ENCODE measurements at regions not wholly inside any gene's neighbourhood (a gene's known extent, or its start where the extent isn't known, plus 50 kb on each side); places are given as distances from the start of the nearest gene placed in this dataset.

GRCh38 chr6:165782812-165783211, 119.8 kb upstream of the PDE10A start:
- no peak overlapping the region for H3K4me3 ChIP-seq (ENCODE audit: low read length)
- Mint-ChIP-seq H3K27me3 (peaks cover 2 to 50% (median 37%) of the 10 kb centered on the region in 5 donors), H3K9me3 (peaks cover 0 to 9% (median 0%) of the 10 kb centered on the region in 11 donors), H3K27ac (no peak overlapping the region), H3K4me1 (no peaks in the 10 kb centered on the region), H3K4me3 (no peak overlapping the region), H3K36me3 (peaks cover 0 to 4% (median 0%) of the 10 kb centered on the region in 5 donors)
- no peak for ATAC-seq
- ChIA-PET CTCF (no interaction called here), POLR2A (no interaction called here)
- no peaks in the 10 kb centered on the region for H3K9me3 ChIP-seq (ENCODE audit: control insufficient read depth in 2 of 3, low read length in 3 of 3)
- intact Hi-C loops (cut with micrococcal nuclease), result no loop called here
- no peak overlapping the region for H3K27ac ChIP-seq (ENCODE audit: low read depth, low read length)
- no peaks in the 10 kb centered on the region for H3K27me3 ChIP-seq (ENCODE audit: control insufficient read depth in 2 of 2, insufficient read depth in 2 of 2, low read length in 2 of 2)
- no peaks in the 10 kb centered on the region for H3K4me1 ChIP-seq (ENCODE audit: control insufficient read depth in 2 of 2, insufficient read depth in 2 of 2, low read length in 2 of 2)
- DNase-seq, result no peak
- H3K36me3 ChIP-seq (ENCODE audit: control insufficient read depth in 2 of 3, insufficient read depth in 3 of 3, low read length in 3 of 3), result no peaks in the 10 kb centered on the region

DNA sequence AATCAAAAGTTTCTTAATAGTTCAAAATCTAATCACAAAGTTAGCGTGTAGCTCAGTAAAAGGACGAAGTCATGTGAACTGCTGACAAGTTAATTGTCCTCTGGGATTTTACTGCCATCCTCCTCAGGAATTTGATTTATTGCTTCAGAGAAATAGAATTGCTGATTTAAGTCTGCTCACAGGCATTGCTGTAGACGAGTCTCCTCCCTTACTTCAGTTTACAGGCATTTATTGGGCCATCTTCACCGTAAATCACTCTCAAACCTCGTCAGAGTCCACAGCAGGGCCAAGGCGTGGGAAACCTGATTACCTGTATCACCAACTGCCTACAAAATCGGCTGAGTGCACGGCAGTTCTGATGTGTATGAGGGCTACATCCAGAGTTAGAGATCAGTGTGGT, 119.1 kb upstream of the PDE10A start:
- no peaks in the 10 kb centered on the region for H3K27me3 ChIP-seq (ENCODE audit: control insufficient read depth in 2 of 2, insufficient read depth in 2 of 2, low read length in 2 of 2)
- no peaks in the 10 kb centered on the region for H3K9me3 ChIP-seq (ENCODE audit: control insufficient read depth in 2 of 3, low read length in 3 of 3)
- H3K4me3 ChIP-seq (ENCODE audit: low read length), result no peak overlapping the region
- DNase-seq, result no peak
- no peaks in the 10 kb centered on the region for H3K4me1 ChIP-seq (ENCODE audit: control insufficient read depth in 2 of 2, insufficient read depth in 2 of 2, low read length in 2 of 2)
- Mint-ChIP-seq H3K27me3 (peaks cover 2 to 52% (median 36%) of the 10 kb centered on the region in 5 donors), H3K27ac (no peak overlapping the region), H3K4me1 (no peaks in the 10 kb centered on the region), H3K4me3 (no peak overlapping the region), H3K36me3 (peaks cover 0 to 4% (median 0%) of the 10 kb centered on the region in 5 donors), H3K9me3 (peaks cover 0 to 9% (median 0%) of the 10 kb centered on the region in 11 donors)
- no peak for ATAC-seq
- H3K27ac ChIP-seq (ENCODE audit: low read depth, low read length), result no peak overlapping the region
- intact Hi-C loops (cut with micrococcal nuclease), result no loop called here
- H3K36me3 ChIP-seq (ENCODE audit: control insufficient read depth in 2 of 3, insufficient read depth in 3 of 3, low read length in 3 of 3), result no peaks in the 10 kb centered on the region
- ChIA-PET CTCF (no interaction called here), POLR2A (no interaction called here)

GRCh38 chr6:165777680-165778079, 114.6 kb upstream of the PDE10A start:
- H3K27me3 ChIP-seq (ENCODE audit: control insufficient read depth in 2 of 2, insufficient read depth in 2 of 2, low read length in 2 of 2), result no peaks in the 10 kb centered on the region
- H3K4me3 Mint-ChIP-seq, result no peak overlapping the region
- no peak overlapping the region for H3K27ac Mint-ChIP-seq
- ATAC-seq, result no peak
- H3K4me3 ChIP-seq (ENCODE audit: low read length), result no peak overlapping the region
- no peak for DNase-seq
- intact Hi-C loops (cut with micrococcal nuclease), result no loop called here
- no peaks in the 10 kb centered on the region for H3K36me3 Mint-ChIP-seq
- CTCF ChIA-PET, result no interaction called here
- H3K9me3 Mint-ChIP-seq, result peaks cover 0 to 2% (median 0%) of the 10 kb centered on the region in 11 donors
- POLR2A ChIA-PET, result no interaction called here
- H3K4me1 ChIP-seq (ENCODE audit: control insufficient read depth in 2 of 2, insufficient read depth in 2 of 2, low read length in 2 of 2), result no peaks in the 10 kb centered on the region
- H3K27ac ChIP-seq (ENCODE audit: low read depth, low read length), result no peak overlapping the region
- peaks cover 20 to 51% (median 40%) of the 10 kb centered on the region in 5 donors for H3K27me3 Mint-ChIP-seq
- H3K4me1 Mint-ChIP-seq, result no peaks in the 10 kb centered on the region
- H3K36me3 ChIP-seq (ENCODE audit: control insufficient read depth in 2 of 3, insufficient read depth in 3 of 3, low read length in 3 of 3), result no peaks in the 10 kb centered on the region
- H3K9me3 ChIP-seq (ENCODE audit: control insufficient read depth in 2 of 3, low read length in 3 of 3), result no peaks in the 10 kb centered on the region

DNA sequence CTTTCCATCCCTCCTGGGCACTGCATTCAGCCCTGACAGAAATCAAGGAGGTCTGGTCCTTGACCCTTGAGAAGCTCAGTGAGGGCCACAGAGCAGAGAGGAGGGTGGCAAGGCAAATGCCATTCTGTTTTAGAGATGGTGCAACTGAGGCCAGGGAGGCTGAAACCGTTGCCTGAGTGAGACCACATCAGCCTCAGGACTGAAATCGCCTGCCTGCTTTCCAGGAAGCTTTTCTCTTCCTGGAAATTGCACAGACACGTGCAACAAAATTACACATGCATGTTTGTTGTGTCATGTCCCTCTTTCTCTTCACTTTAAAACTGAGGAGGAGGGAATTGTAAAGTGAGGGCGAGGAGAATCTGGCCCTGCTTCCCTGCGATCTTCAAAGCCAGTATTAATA, 113.7 kb upstream of the PDE10A start:
- no peak overlapping the region for H3K4me3 ChIP-seq (ENCODE audit: low read length)
- no peaks in the 10 kb centered on the region for H3K4me1 ChIP-seq (ENCODE audit: control insufficient read depth in 2 of 2, insufficient read depth in 2 of 2, low read length in 2 of 2)
- no peak for DNase-seq
- Mint-ChIP-seq H3K9me3 (peaks cover 0 to 2% (median 0%) of the 10 kb centered on the region in 11 donors), H3K36me3 (no peaks in the 10 kb centered on the region), H3K4me3 (no peak overlapping the region), H3K4me1 (no peaks in the 10 kb centered on the region), H3K27ac (no peak overlapping the region), H3K27me3 (peaks cover 20 to 54% (median 43%) of the 10 kb centered on the region in 5 donors)
- ChIA-PET POLR2A (no interaction called here), CTCF (no interaction called here)
- ATAC-seq, result no peak
- H3K27me3 ChIP-seq (ENCODE audit: control insufficient read depth in 2 of 2, insufficient read depth in 2 of 2, low read length in 2 of 2), result no peaks in the 10 kb centered on the region
- H3K36me3 ChIP-seq (ENCODE audit: control insufficient read depth in 2 of 3, insufficient read depth in 3 of 3, low read length in 3 of 3), result no peaks in the 10 kb centered on the region
- intact Hi-C loops (cut with micrococcal nuclease), result no loop called here
- no peaks in the 10 kb centered on the region for H3K9me3 ChIP-seq (ENCODE audit: control insufficient read depth in 2 of 3, low read length in 3 of 3)
- H3K27ac ChIP-seq (ENCODE audit: low read depth, low read length), result no peak overlapping the region

DNA sequence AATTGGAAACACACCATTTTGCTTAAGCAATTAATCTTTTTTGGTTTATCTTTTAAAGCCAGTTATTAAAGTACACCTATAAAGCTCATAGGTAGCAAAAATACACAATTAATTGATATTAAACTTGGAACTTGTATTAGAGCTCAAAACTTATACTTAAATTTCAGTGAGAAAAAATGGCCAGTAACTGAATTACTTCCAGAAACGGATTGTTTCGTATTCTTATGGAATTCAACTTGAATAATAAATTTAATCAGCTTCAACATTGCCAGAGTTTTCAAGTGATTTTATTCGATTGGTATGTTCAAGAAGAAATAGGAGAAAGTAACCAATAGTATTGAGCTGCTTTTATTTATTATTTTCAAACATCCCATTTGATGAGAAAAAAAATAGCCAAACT, 112.7 kb upstream of the PDE10A start:
- H3K4me1 Mint-ChIP-seq, result no peaks in the 10 kb centered on the region
- Histone ChIP-seq H3K27me3 (ENCODE audit: control insufficient read depth in 2 of 2, insufficient read depth in 2 of 2, low read length in 2 of 2) (no peaks in the 10 kb centered on the region), H3K27ac (ENCODE audit: low read depth, low read length) (no peak overlapping the region), H3K9me3 (ENCODE audit: control insufficient read depth in 2 of 3, low read length in 3 of 3) (no peaks in the 10 kb centered on the region), H3K4me1 (ENCODE audit: control insufficient read depth in 2 of 2, insufficient read depth in 2 of 2, low read length in 2 of 2) (no peaks in the 10 kb centered on the region), H3K4me3 (ENCODE audit: low read length) (no peak overlapping the region), H3K36me3 (ENCODE audit: control insufficient read depth in 2 of 3, insufficient read depth in 3 of 3, low read length in 3 of 3) (no peaks in the 10 kb centered on the region)
- no peak overlapping the region for H3K27ac Mint-ChIP-seq
- ATAC-seq (no peak), DNase-seq (no peak)
- ChIA-PET POLR2A (no interaction called here), CTCF (no interaction called here)
- no peak overlapping the region for H3K4me3 Mint-ChIP-seq
- intact Hi-C loops (cut with micrococcal nuclease), result no loop called here
- H3K27me3 Mint-ChIP-seq, result peaks cover 20 to 52% (median 44%) of the 10 kb centered on the region in 5 donors
- no peaks in the 10 kb centered on the region for H3K36me3 Mint-ChIP-seq
- H3K9me3 Mint-ChIP-seq, result no peaks in the 10 kb centered on the region

DNA sequence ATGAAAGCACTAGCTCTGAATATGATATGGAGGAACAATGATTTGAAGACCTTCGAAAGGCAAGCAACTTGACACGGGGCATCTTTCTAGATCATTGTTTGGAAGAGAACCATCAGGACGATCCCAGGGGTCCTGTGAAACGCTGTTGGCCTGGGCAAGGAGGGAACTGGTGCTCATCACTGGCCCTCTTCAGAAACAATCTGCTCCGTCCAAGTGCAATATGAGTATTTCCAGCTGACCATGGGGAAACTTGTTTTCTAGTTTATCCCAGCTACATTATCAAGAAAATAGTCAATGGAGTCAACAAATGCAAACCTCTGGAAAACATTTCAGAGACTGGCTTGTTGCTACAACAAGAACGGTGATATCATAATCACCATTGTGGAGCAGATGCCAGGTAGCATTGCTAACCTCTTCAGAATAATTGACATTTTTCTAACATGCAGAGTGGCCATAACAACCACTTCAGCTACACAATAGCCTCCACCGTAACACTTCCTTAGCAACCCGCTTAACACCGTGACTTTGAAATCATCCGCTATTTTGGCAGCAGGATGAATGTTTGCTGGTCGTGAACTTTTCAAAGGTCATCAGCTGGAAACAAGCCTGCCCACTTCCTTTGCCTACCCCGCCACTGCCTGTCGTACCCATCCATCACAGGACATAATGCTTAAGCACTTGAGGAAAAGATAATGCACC, 112.0 kb upstream of the PDE10A start:
- Histone ChIP-seq H3K9me3 (ENCODE audit: control insufficient read depth in 2 of 3, low read length in 3 of 3) (no peaks in the 10 kb centered on the region), H3K4me3 (ENCODE audit: low read length) (no peak overlapping the region), H3K4me1 (ENCODE audit: control insufficient read depth in 2 of 2, insufficient read depth in 2 of 2, low read length in 2 of 2) (no peaks in the 10 kb centered on the region), H3K27me3 (ENCODE audit: control insufficient read depth in 2 of 2, insufficient read depth in 2 of 2, low read length in 2 of 2) (no peaks in the 10 kb centered on the region), H3K36me3 (ENCODE audit: control insufficient read depth in 2 of 3, insufficient read depth in 3 of 3, low read length in 3 of 3) (no peaks in the 10 kb centered on the region), H3K27ac (ENCODE audit: low read depth, low read length) (no peak overlapping the region)
- no peaks in the 10 kb centered on the region for H3K9me3 Mint-ChIP-seq
- DNase-seq (no peak), ATAC-seq (no peak)
- no peaks in the 10 kb centered on the region for H3K36me3 Mint-ChIP-seq
- H3K27ac Mint-ChIP-seq, result no peak overlapping the region
- no peak overlapping the region for H3K4me3 Mint-ChIP-seq
- ChIA-PET CTCF (no interaction called here), POLR2A (no interaction called here)
- intact Hi-C loops (cut with micrococcal nuclease), result no loop called here
- H3K27me3 Mint-ChIP-seq, result peaks cover 20 to 54% (median 47%) of the 10 kb centered on the region in 5 donors
- no peaks in the 10 kb centered on the region for H3K4me1 Mint-ChIP-seq

- no peaks in the 10 kb centered on the region for H3K4me1 ChIP-seq (ENCODE audit: control insufficient read depth in 2 of 2, insufficient read depth in 2 of 2, low read length in 2 of 2)
- H3K9me3 ChIP-seq (ENCODE audit: control insufficient read depth in 2 of 3, low read length in 3 of 3), result no peaks in the 10 kb centered on the region
- H3K27ac ChIP-seq (ENCODE audit: low read depth, low read length), result no peak overlapping the region
- CTCF ChIA-PET, result no interaction called here
- Mint-ChIP-seq H3K27ac (no peak overlapping the region), H3K4me1 (no peaks in the 10 kb centered on the region), H3K4me3 (no peak overlapping the region), H3K27me3 (peaks cover 15 to 52% (median 30%) of the 10 kb centered on the region in 5 donors), H3K36me3 (no peaks in the 10 kb centered on the region), H3K9me3 (peaks cover 0 to 1% (median 0%) of the 10 kb centered on the region in 11 donors)
- H3K4me3 ChIP-seq (ENCODE audit: low read length), result no peak overlapping the region
- peaks cover 0 to 6% of the 10 kb centered on the region in 2 donors for H3K27me3 ChIP-seq (ENCODE audit: control insufficient read depth in 2 of 2, insufficient read depth in 2 of 2, low read length in 2 of 2)
- POLR2A ChIA-PET, result no interaction called here
- ATAC-seq (no peak), DNase-seq (no peak)
- H3K36me3 ChIP-seq (ENCODE audit: control insufficient read depth in 2 of 3, insufficient read depth in 3 of 3, low read length in 3 of 3), result no peaks in the 10 kb centered on the region
- intact Hi-C loops (cut with micrococcal nuclease), result no loop called here
Observed at GRCh38 chr6:165770397-165771082, 107.5 kb upstream of the PDE10A start.

All from naive thymus-derived CD4-positive, alpha-beta T cell (primary cell).